NCI-H82 (cell line): ENCODE measurements at regions not wholly inside any gene's neighbourhood (a gene's known extent, or its start where the extent isn't known, plus 50 kb on each side); places are given as distances from the start of the nearest gene placed in this dataset.
A peak's percentile ranks its signal among the peaks of the same experiment; 100 is the strongest.
"Not testable (repeated sequence)": the region's sequence is repeated elsewhere in the genome, so short reads cannot be mapped to it uniquely, and the experiment has no call there.

Experiments
- DNase-seq: peaks from one replicate; lab custom pipeline; 2025; lab: John Stamatoyannopoulos, UW

DNA sequence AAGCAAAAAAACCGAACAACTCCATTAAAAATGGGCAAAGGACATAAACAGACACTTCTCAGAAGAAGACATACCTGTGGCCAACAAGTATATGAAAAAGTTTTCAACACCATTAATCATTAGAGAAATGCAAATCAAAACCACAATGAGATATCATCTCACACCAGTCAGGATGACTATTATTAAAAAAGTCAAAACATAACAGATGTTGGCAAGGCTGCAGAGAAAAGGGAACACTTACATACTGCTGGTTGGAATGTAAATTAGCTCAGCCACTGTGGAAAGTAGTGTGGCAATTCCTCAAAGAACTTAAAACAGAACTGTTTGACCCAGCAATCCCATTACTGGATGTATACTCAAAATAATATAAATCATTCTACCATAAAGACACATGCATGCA, 436.3 kb downstream of the KLHL13 start:
- DNase-seq = no peak

DNA sequence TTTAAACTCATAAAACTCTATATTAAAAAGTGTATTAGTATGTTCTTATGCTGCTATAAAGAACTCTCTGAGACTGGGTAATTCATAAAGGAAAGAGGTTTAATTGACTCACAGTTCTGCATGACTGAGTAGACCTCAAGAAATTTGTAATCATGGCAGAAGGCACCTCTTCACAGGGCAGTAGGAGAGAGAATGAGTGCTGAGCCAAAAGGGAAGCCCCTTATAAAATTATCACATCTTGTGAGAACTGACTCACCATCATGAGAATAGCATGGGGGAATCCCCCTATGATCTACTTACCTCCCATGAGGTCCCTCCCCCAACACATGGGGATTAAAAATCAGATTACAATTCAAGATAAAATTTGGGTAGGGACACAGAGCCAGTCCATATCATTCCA, 463.2 kb downstream of the KLHL13 start:
- DNase-seq = no peak

DNA sequence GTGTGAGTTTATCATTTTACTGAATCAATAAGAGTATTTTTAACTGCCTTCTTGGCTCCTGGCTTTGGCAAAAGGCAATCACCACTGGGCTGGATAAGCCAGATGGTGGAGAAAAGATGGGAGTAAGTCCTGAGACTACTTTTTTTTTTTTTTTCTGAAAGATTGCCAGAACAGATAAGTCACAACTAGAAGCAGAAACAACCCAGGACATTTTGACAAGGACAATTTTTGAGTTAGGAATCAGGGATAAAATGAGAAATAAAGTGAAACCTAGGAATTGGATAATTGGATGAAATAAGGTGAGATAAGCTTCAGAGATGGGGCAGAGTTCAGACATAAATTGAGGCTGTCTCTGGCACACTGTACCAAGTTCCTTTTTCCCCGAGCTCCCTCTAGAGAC, 471.0 kb downstream of the KLHL13 start:
- DNase-seq = peak; percentile 27

DNA sequence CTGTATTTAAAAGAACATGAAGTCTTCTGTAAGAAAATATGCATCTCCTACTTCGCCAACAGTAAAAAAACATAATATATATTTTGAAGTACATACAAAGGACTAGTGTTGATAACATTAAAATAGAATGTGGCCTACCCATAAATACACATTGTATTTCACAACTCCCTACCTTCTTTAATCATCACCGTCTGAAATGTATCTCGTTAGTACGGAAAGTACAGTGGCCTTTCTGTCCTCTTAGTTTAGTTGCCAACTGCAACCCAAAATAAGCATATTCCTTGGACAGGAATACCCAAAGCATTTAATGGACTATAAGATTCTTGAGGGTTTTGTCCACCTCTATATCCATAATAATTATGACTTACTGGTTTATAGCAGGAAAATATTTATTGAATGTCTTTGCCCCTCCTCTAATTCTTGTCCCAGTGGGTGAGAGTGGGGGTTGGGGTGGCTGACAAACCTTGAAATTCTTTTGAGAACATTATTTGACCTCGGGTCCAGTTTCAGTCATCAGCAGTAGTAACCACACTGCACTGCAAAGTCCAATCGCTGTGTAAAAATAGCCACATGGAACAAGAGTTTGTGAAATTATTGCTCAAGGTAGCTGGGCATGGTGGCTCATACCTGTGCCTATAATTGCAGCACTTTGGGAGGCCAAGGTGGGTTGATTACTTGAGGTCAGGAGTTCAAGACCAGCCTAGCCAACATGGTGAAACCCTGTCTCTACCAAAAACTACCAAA, 474.5 kb downstream of the KLHL13 start:
- no peak for DNase-seq

DNA sequence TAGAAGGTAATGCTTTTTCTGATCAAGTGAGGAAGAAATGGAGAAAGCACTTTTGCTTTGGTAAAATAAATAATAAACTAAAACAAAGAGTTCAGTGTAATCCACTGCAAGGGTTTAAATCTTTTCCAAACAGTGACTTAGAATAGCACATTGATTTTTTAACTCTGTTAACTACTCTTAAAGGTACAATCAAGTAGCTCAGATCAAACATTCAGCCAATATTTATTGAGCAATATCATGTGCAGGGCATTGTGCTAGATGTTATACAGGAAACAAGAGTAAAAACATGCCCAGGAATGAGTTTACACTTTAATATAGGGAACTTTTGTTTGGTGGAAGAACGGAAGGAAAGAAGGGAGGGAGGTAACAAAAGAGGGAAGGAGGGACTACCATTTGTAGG, 479.8 kb downstream of the KLHL13 start:
- no peak for DNase-seq

DNA sequence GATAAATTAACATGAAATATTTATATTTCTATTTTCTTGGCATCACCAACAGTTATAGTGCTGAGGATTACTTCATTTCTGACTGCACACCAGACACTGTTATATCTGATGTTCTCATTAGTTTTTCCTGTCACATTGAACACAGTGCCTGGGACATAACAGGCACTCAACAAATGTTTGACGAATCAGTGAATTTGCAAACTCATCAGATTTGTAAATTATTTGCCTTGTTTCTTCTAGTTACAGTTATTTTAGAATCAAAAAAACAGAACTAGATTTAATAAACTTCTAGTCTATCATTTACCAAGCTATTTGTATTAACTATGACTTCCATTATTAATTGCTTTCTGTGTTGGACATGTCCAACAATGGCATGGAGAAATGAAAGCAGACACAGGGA, 483.3 kb downstream of the KLHL13 start:
- no peak for DNase-seq

DNA sequence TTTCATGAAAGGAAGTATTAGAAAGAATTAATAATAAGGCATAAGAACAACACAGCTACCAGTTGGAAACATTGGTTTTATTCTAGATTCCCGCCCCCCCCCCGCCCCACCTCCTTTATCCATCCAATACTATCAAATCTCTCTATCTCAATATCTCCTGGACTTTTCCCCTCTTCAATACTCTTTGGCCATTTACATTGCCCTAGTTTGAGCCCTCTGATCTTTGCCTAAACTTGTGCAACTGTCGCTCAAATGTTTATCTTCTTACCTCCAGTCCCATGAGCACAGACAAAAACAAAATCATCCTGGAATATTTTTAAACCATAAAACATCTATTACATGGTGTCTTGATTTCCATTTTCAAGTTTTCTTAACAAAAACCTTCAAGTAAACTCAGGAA, 488.2 kb downstream of the KLHL13 start:
- no peak for DNase-seq

DNA sequence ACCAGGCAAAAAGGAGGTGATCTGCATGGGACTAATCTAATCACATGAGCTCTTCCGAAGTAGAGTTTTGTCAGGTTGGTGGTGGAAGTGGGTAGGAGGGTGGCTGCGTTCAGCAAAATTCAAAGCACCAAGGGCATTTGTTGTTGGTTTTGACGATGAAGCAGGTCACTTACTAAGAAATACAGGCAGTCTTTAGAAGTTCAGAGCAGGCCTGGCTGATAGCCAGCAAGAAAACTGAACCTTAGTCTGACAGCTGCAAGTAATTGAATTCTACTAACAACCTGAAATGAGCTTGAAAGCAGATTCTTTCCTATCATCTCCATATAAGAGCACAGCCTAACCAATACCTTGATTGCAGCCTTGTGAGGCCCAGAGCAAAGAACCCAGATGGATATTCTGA, 505.8 kb downstream of the KLHL13 start:
- no peak for DNase-seq

DNA sequence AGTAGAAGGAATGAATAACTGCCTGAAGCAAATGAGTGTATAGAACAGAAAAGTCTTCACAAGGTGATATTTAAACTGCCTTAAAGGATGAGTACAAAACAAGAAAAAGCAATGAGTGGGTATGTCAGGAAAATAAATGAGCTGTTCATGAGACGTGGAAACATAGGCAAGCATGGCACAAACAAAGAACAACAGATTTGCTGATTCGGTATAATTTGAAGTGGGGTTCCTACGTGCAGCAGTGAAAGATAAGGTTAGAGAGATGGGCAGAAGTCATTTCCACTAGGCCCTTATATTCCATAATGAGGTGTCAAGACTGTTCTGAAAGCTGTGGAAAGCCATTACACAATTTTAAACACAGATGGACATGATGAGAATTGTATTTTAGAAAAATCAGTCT, 506.6 kb downstream of the KLHL13 start:
- DNase-seq = no peak

DNA sequence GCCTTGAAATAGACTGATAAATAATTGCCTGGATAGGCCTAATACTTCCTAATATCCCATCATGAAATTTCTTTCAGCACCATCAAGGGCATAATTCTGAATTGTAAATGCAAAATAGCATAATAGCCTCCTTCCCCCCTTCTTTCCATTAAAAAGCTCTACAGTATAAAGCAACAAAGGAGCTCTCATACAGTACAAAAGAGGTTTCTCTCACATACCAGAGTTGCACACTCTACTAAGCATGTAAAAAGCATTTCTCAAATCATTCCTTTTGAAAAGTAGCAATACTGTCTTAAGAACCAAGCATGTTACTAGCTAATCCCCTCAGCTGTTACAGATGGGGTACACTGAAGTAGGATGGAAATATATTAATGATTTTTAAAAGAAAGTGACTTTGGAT, 509.0 kb downstream of the KLHL13 start:
- no peak for DNase-seq

DNA sequence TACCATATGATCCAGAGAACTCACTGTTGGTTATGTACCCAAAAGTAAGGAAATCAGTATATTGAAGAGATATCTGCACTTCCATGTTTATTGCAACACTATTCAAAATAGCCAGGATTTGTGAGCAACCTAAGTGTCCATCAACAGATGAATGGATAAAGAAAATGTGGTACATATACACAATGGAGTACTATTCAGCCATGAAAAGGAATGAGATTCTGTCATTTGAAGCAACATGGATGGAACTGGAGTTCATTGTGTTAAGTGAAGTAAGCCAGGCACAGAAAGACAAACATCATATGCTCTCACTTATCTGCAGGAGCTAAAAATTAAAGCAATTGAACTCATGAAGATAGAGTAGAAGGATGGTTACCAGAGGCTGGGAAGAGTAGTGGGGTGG, 510.5 kb downstream of the KLHL13 start:
- not testable (repeated sequence) for DNase-seq

DNA sequence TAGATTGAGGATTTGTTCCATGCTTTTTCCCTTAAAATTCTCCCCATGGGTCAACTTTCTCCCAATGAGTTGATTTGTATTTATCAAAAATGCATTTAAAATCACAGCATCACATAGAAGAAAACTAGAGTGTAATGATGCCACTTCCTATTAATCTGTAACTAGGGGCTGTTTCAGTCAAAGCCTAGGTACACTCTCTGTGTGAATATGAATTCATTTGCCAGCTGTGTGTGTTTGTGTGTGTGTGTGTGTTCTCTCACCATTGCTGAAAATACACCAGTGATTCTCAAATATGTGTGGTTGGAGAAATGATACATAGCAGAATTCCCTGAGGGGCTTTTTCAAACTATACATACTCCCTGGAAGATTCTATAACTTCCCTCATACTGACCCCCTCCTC, 546.5 kb downstream of the KLHL13 start:
- DNase-seq = no peak

DNA sequence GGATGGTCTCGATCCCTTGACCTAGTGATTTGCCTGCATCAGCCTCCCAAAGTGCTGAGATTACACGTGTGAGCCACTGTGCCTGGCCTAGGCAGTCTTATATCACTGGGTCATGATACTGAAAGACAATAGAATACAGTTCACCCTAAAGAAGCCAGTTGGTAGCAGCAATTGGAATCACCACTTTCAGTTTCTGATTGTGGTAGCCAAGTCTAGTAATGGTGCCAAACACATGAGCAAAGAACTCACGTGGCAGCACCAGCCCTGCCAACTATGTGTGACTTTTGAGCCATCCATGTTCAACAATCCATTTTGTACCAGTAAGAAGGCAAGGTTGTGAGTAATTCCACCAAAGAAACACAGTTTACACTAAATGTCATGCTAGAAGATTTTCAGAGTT, 548.4 kb downstream of the KLHL13 start:
- DNase-seq = no peak

DNA sequence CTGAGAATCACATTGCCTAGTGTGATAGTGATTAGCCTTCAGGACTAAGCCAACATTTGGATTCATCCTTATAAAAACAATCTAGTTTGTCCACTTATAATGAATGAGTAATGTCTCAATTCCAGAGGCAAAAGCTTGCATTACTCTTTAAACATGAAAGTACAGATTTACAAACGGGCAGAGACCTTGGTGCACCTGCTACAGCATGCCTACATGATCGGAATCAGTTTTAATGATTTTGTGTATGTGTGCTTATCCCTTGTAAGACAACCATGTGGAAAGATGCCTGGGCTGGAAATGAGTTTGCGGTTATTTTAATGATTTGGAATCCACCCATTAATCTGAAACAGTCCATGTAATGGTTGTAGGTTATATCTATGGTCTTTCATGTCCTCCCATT, 572.7 kb downstream of the KLHL13 start:
- DNase-seq = no peak

DNA sequence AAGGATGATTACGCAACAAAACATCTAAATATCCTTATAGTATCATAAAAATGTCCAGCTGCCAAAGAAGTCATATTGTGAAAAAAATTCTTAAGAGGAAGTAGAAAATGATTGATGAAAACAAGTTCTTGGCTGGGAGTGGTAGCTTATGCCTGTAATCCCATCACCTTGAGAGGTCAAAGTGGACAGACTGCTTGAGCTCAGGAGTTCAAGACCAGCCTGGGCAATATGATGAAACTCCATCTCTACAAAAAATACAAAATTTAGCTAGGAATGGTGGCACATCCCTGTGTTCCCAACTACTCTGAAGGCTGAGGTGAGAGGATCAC, 577.6 kb downstream of the KLHL13 start:
- DNase-seq = no peak

DNA sequence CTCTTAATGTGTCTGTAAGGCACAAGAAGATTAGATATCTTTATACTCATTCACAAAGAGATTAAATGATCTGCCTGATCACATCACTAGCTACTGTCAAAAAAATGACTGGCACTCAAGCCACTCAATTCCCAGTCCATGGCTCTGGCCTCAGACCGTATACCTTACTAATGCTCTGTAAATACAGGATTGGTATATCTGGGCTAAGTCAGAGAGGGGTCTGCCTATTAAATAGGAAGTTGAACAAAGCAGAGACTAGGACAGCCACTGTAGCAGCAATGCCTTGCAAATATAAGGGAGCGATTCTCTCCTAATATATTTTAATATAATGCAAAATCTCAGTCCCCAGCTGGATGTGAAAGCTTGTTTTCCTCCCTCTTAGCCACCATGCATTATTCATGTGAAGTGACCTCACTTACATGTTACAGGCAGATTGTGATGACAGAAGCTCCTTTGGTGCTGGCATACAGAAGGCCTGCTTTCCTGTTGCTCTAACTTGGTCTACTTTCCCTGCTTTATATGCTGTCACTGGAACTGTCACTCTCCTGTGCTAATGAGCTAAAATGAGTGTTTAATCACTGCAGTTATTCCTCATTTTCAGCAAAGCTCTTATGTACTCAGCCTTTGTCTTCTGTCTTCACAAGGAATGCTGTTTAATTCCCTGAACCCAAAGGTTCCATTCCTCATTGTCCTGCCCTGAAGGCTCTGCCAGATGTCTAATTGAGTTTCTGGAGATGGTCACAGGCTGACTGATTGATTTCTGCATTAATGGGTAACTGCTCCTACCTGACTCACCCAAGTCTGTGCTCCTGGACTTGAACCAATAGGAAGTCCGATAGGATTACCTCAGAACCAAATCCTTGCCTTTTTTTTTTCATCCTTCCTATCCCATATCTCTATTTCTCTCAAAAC, 578.2 kb downstream of the KLHL13 start:
- peak; percentile 43 for DNase-seq

DNA sequence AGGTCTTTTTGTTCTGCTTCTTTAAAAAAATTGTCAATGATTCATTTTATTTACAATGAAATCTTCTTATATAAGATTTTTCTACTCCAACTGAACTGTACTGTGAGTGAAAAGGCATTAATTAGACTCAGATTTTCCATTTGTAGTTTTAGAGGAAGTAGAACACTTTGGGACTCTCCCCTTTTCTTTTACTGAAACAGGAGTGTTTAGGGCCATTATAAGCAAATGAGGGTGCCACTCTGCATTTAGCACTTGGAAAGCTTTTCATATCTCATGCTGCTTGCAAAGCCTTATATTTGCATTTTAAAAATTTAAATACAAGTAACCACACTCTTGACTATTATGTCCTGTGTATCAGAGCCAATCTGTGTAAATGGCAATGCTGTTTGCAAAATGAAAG, 584.3 kb downstream of the KLHL13 start:
- no peak for DNase-seq

DNA sequence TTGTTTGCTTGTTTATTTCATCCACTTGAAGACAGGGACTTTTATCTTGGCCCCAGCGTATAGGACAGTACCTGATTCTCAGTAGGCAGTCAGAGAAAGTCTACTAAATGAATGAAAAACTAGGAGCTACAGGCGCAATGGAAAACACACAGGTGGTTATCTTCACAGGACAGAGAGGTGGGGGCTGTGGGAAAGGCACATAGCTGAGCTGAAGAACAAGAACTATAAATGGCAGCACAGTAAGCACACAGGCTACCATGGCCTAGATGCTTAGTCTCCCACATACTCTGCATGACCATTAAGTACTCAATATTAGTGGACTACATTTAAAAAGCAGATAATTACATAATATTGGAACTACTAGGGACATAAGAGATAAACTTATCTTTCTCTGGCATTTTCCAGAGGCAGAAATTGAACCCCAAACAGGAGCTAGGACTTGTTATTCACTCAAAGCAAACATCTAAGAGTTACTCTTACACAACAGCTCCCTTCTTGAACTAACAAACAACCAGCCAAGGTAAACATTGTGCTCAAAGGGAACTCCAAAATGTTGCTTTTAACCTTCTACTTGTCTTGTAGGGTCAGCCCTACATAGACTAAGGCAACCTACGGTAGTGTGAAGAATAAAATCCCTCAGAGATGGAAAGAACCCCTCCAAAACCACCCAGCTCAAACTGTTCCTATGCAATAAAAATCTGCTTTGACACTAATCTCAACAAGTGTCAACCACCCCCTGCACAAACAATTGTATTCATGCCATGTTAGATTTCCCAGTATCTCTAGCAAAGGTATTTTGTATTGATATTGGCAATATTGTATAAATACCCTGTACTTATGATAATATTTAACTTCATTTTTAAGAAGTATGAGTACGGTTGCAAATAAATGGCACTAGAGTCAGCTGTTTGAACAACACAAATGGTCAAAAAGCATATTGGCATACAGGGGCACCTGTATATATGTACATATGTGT, 593.6 kb downstream of the KLHL13 start:
- DNase-seq = no peak

DNA sequence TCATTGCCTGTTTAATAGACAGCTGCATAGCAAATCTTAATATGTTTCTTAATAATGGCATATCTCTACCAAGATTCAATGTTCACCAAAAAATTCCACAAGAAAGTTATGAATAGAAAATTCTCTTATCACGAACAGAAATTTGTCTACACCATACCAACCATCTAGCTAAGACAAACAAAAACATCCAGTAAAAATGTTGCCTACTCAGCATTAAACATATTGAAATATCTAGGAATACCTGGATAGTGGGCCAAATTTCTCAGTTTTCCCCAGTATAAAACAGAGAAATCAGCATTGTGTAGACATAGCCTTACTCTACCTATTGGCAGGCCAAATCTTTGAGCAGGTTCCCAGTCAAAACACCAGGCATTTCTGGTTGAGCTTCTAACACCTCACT, 598.6 kb downstream of the KLHL13 start:
- no peak for DNase-seq

DNA sequence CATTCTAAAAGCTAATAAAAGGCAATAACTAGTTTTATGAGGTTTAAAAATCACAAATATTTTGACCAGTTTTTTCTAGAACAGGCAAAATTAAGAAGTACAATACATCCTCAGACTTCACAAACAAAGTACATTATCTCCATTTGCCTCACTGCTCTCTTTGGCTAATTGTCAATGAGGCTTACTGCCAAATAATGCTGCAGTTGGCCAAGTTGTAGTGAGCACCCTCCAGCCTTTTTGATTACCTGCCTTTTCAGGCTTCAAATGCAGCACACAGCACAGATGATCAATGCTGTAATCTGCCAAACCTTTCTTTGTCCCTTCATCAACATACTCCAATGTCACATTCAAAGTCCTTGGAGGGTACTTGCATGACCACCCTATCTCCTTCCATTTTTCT, 605.2 kb downstream of the KLHL13 start:
- no peak for DNase-seq

DNA sequence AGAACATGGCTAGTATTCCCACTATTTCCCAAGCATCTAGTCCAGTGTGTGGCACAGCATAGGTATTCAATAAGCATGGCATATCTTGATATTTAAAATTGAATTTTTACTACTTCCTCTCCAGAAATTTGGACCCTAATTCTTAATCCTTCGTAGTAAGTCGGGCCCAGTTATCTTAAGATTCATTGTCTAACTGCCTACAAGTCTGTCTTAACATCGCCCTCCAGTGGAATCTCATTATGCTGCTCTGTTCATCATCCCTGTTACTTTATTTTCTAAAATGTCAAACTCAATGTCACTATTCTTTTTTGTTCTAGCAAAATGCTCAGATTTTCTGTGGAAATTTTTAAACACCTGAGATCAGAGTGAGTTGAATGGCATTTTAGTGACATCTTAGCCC, 606.2 kb downstream of the KLHL13 start:
- DNase-seq = peak; percentile 39

DNA sequence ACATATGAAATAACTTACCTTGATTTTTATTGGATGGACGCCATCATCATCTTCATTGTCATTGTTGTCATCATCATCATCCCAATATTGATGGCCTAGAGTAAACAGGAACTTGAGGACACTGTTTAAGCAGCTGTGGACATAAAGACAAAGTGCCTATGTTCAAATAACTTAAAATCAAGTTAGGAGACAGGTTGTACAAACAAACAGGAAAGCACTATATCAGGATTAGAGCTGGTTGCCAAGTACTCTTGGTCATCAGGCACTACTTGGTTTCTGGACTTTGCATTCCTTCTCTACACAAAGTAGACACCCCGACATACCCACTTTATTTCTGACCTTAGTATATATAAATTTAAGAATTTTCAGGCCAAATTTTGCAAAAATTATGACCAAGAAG, 608.6 kb downstream of the KLHL13 start:
- DNase-seq = no peak
